Skin of body (tissue), 2 donors: ENCODE measurements at regions not wholly inside any gene's neighbourhood (a gene's known extent, or its start where the extent isn't known, plus 50 kb on each side); places are given as distances from the start of the nearest gene placed in this dataset. TPM values are rescaled to one million over a fixed set of nuclear protein-coding genes. Genes with fewer than 3 reads are reported as not detected.

Experiments used
- DNase-seq: peaks from one replicate; lab custom pipeline; 2025; lab: John Stamatoyannopoulos, UW
- small RNA-seq: library from RNA; depleted of rRNA; stranded (forward); fragments of <200 nt; gene quantifications from one replicate; pipeline ENCODE3, GENCODE V24; 2014; ENCODE audit warnings: low replicate concordance

- no peak for DNase-seq
Measured at GRCh38 chr12:75568801-75569200, 57.4 kb upstream of the KRR1 start.

DNA sequence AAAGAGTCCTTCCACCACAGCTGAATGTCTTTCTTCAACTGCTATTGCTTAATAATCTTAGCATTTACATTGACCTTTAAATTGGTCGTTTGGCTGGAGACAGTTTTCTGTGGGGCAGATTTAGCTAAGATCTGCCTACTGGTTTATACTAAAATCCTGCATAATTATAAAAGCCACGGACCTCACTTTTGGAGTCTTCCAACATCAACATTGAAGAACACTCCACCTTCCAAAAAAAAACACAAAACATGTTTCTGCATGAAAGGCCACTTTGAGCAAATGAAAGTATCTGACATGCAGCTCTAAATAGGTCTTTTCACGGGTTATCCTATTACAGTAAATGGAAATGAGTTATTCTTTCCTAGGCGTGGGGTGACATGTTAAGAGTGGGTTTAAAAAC lies 57.0 kb upstream of the KRR1 start:
- no peak for DNase-seq

DNA sequence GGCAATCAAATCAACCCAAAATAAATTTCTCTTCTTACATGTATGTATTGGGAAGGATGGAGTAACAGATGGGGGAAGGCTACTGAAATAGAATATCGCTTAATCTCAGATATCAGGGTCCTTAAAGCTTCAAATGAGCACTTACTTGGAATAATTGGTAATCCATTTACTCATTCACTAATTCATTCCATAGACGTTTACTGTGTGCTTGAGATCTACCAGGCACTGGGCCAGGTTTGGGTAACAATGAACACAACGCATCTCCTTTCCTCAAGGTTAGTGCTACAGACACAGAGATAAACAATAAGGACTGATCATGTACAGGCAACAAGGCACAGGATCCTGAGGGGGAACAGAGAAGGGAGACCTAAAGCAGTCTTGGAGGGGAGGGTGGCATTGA lies 54.4 kb upstream of the KRR1 start:
- no peak for DNase-seq

GRCh38 chr12:75564852-75565251 lies 53.4 kb upstream of the KRR1 start:
- no peak for DNase-seq

GRCh38 chr12:75564398-75564797 lies 53.0 kb upstream of the KRR1 start:
- no peak for DNase-seq

- no peak for DNase-seq
Measured at GRCh38 chr12:75563351-75563750, 51.9 kb upstream of the KRR1 start.

- no peak for DNase-seq
Measured at GRCh38 chr12:75561921-75562320, 50.5 kb upstream of the KRR1 start.

Small RNAs in the stretch of these regions (small RNA-seq; reads per million reads assigned to genes)
- not detected for gene AC011611.1
- not detected for gene AC011611.6
- not detected for gene RF00156
- not detected for gene RN7SL734P
